CD4-positive, alpha-beta memory T cell (primary cell): ENCODE measurements at regions not wholly inside any gene's neighbourhood (a gene's known extent, or its start where the extent isn't known, plus 50 kb on each side); places are given as distances from the start of the nearest gene placed in this dataset.

Experiments used
- CTCF ChIA-PET: fragments of 350-600 bp; sonication (Branson Sonifier 250); formaldehyde crosslinking; loops from one replicate; lab custom pipeline; 2021; ENCODE audit warnings: inconsistent platforms; ENCODE audit not compliant: partially characterized antibody; lab: Charles Lee
- POLR2A ChIA-PET: fragments of 350-600 bp; sonication (Branson Sonifier 250); formaldehyde crosslinking; loops from one replicate; lab custom pipeline; 2021; ENCODE audit not compliant: partially characterized antibody; lab: Charles Lee
- DNase-seq, 5 donors: peaks; one replicate each; pipeline versions ENCODE4 v3.0.0 to v3.0.0-alpha.2; 2020 to 2022; ENCODE audit warnings: mixed read lengths in 1 of 5
- H3K27ac ChIP-seq: one replicate; pipeline ENCODE4 v1.7.0; 2013; ENCODE audit warnings: low read depth, low read length
- H3K27me3 ChIP-seq: 2 replicates; pipeline ENCODE4 v1.7.0; 2013; ENCODE audit warnings: mild to moderate bottlenecking, low read length, moderate library complexity; ENCODE audit not compliant: insufficient read depth
- H3K36me3 ChIP-seq: 2 replicates; pipeline ENCODE4 v1.7.0; 2013; ENCODE audit warnings: mild to moderate bottlenecking, low read length, moderate library complexity; ENCODE audit not compliant: insufficient read depth
- H3K4me1 ChIP-seq: 2 replicates; pipeline ENCODE4 v1.7.0; 2013; ENCODE audit warnings: mild to moderate bottlenecking, low read length, moderate library complexity; ENCODE audit not compliant: insufficient read depth
- H3K4me3 ChIP-seq, 2 donors: one replicate each; pipeline ENCODE4 v1.7.0; 2013; ENCODE audit warnings: low read length in 2 of 2, mild to moderate bottlenecking in 1 of 2
- H3K9me3 ChIP-seq, 2 donors: one replicate each; pipeline ENCODE4 v1.7.0; 2013; ENCODE audit warnings: low read length in 2 of 2, control low read depth in 1 of 2; ENCODE audit not compliant: control insufficient read depth in 1 of 2
- H3K27ac Mint-ChIP-seq, 7 donors: one replicate each; pipeline ENCODE4 v1.8.0; 2020 to 2021; ENCODE audit warnings: mixed read lengths in 7 of 7, mild to moderate bottlenecking in 6 of 7, inconsistent platforms in 3 of 7, moderate library complexity in 3 of 7
- H3K27me3 Mint-ChIP-seq, 2 donors: one replicate each; pipeline ENCODE4 v1.8.0; 2020 to 2021; ENCODE audit warnings: mixed read lengths in 2 of 2
- H3K36me3 Mint-ChIP-seq, 2 donors: one replicate each; pipeline ENCODE4 v1.8.0; 2020 to 2021; ENCODE audit warnings: mixed read lengths in 2 of 2, inconsistent platforms in 1 of 2, mild to moderate bottlenecking in 1 of 2
- H3K4me1 Mint-ChIP-seq, 4 donors: one replicate each; pipeline ENCODE4 v1.8.0; 2020 to 2021; ENCODE audit warnings: mixed read lengths in 4 of 4, mild to moderate bottlenecking in 1 of 4
- H3K4me3 Mint-ChIP-seq, 8 donors: one replicate each; pipeline ENCODE4 v1.8.0; 2020 to 2021; ENCODE audit warnings: mixed read lengths in 8 of 8, mild to moderate bottlenecking in 7 of 8, moderate library complexity in 6 of 8, inconsistent platforms in 3 of 8
- H3K9me3 Mint-ChIP-seq, 8 donors: one replicate each; pipeline ENCODE4 v1.8.0; 2020 to 2021; ENCODE audit warnings: mixed read lengths in 8 of 8, mild to moderate bottlenecking in 5 of 8, inconsistent platforms in 3 of 8, moderate library complexity in 1 of 8
- intact Hi-C: fragments of 100-400 bp; cut with micrococcal nuclease; formaldehyde crosslinking; loops from one replicate; pipeline ENCODE4 v1.15.1; 2023

DNA sequence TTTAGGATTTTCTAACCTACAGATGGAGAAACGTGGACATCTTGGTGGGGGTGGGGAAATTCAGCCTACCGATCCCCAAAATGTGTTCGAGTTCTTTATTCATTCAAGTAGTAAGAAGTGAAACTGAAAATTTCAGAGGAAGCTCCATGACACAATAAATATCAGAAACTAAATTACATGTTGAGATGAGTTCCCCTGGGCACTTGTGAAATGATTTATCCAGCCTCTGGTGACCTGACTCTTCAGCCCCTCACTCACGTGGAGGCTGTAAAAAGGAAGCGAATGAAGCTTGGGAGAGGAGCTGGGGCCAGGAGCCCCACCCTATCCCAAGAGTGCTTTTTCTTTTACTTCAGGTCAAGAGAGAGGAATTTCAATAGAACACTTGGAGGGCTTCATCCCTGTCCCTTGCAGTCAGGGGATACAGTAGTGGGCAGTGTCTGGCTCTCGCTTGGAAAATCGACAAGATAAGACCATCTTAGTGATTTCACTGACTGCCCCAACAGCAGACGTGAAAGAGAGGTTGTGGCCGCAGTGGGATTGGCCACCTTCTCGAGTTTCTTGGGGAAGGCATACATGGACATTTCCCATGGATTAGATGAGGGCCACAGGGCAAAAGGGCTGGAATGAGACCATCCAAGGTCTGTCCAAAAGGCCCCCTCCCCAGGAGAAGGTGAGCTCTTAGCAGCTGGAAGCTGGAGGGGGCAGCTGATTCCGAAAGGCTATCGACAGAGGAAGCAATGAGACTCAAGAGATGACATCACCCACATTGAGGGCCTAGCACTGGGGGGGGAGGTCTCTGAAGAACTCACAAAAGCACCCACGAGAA is 76.8 kb upstream of the SH3PXD2B start:
- peaks cover 0 to 8% (median 0%) of the 10 kb centered on the region in 4 donors for H3K4me1 Mint-ChIP-seq
- no peak overlapping the region for H3K4me3 Mint-ChIP-seq
- ChIA-PET CTCF (no interaction called here), POLR2A (no interaction called here)
- Histone ChIP-seq H3K36me3 (no peaks in the 10 kb centered on the region), H3K27me3 (no peaks in the 10 kb centered on the region), H3K27ac (no peak overlapping the region), H3K4me1 (no peaks in the 10 kb centered on the region), H3K9me3 (no peaks in the 10 kb centered on the region), H3K4me3 (no peak overlapping the region)
- DNase-seq = no peak
- H3K27ac Mint-ChIP-seq = no peak overlapping the region
- peaks cover 0 to 9% (median 4%) of the 10 kb centered on the region in 8 donors for H3K9me3 Mint-ChIP-seq
- H3K36me3 Mint-ChIP-seq = no peaks in the 10 kb centered on the region
- intact Hi-C loops = no loop called here
- H3K27me3 Mint-ChIP-seq = peaks cover 10 to 21% of the 10 kb centered on the region in 2 donors

GRCh38 chr5:172530406-172530805 is 76.1 kb upstream of the SH3PXD2B start:
- CTCF ChIA-PET = no interaction called here
- H3K36me3 ChIP-seq = no peaks in the 10 kb centered on the region
- H3K9me3 ChIP-seq = no peaks in the 10 kb centered on the region
- H3K27me3 ChIP-seq = no peaks in the 10 kb centered on the region
- DNase-seq = no peak
- no peak overlapping the region for H3K27ac ChIP-seq
- Mint-ChIP-seq H3K9me3 (peaks cover 0 to 9% (median 4%) of the 10 kb centered on the region in 8 donors), H3K36me3 (no peaks in the 10 kb centered on the region), H3K4me3 (no peak overlapping the region), H3K4me1 (peaks cover 0 to 8% (median 0%) of the 10 kb centered on the region in 4 donors), H3K27ac (no peak overlapping the region), H3K27me3 (peaks cover 10 to 24% of the 10 kb centered on the region in 2 donors)
- intact Hi-C loops = no loop called here
- no peaks in the 10 kb centered on the region for H3K4me1 ChIP-seq
- POLR2A ChIA-PET = no interaction called here
- no peak overlapping the region for H3K4me3 ChIP-seq

DNA sequence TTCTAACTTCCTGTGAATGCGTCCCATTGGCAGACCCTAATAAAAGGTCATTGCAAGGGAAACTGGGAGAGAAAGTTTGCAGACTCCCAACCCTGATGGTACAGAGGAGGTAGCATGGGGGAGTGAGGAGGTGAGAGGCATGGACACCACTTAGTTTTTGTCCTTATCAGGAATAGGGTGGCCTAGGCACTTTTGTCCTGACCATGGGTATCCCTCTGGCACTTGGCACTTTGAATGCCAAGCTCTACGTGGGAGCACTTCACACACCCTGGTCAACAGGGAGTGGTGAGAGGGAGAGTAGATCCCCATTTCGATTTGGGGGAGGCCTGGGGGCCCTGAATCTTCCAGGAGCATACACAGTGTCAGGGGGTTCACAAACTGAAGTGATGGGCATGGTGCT is 75.6 kb upstream of the SH3PXD2B start:
- ChIA-PET CTCF (no interaction called here), POLR2A (no interaction called here)
- Histone ChIP-seq H3K36me3 (no peaks in the 10 kb centered on the region), H3K27ac (no peak overlapping the region), H3K27me3 (no peaks in the 10 kb centered on the region), H3K4me3 (no peak overlapping the region), H3K9me3 (no peaks in the 10 kb centered on the region), H3K4me1 (no peaks in the 10 kb centered on the region)
- peaks cover 0 to 8% (median 0%) of the 10 kb centered on the region in 4 donors for H3K4me1 Mint-ChIP-seq
- H3K36me3 Mint-ChIP-seq = no peaks in the 10 kb centered on the region
- intact Hi-C loops = no loop called here
- H3K27ac Mint-ChIP-seq = no peak overlapping the region
- H3K27me3 Mint-ChIP-seq = peaks cover 12 to 24% of the 10 kb centered on the region in 2 donors
- no peak for DNase-seq
- H3K4me3 Mint-ChIP-seq = no peak overlapping the region
- peaks cover 0 to 9% (median 4%) of the 10 kb centered on the region in 8 donors for H3K9me3 Mint-ChIP-seq

DNA sequence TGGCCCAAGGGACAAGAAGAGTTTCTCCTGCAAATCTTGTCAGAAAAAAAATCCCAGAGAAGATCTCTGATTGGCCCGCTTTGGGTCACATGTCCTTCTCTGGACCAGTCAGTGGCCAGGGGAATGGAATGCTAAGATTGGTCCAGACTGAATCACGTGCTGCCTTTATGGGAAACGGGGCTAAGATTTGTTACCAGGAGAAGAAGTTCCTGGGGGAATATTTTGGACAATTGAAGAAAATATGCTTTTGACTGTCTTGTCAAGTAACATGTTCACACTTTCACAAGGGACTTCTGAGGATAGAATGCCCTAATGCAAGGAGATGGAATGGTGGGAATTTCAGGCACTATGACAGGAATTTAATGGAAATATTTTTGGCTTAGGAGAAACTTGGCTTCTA is 74.1 kb upstream of the SH3PXD2B start:
- Mint-ChIP-seq H3K27ac (no peak overlapping the region), H3K4me1 (peaks cover 0 to 4% (median 0%) of the 10 kb centered on the region in 4 donors), H3K27me3 (peaks cover 13 to 22% of the 10 kb centered on the region in 2 donors), H3K9me3 (peaks cover 0 to 9% (median 4%) of the 10 kb centered on the region in 8 donors), H3K36me3 (no peaks in the 10 kb centered on the region), H3K4me3 (no peak overlapping the region)
- H3K36me3 ChIP-seq = no peaks in the 10 kb centered on the region
- H3K27me3 ChIP-seq = no peaks in the 10 kb centered on the region
- no peak for DNase-seq
- no peak overlapping the region for H3K4me3 ChIP-seq
- intact Hi-C loops = no loop called here
- ChIA-PET POLR2A (no interaction called here), CTCF (no interaction called here)
- no peak overlapping the region for H3K27ac ChIP-seq
- no peaks in the 10 kb centered on the region for H3K4me1 ChIP-seq
- H3K9me3 ChIP-seq = no peaks in the 10 kb centered on the region

GRCh38 chr5:172527559-172527958 is 73.2 kb upstream of the SH3PXD2B start:
- DNase-seq = no peak
- H3K4me3 Mint-ChIP-seq = no peak overlapping the region
- peaks cover 0 to 14% (median 4%) of the 10 kb centered on the region in 8 donors for H3K9me3 Mint-ChIP-seq
- peaks cover 10 to 19% of the 10 kb centered on the region in 2 donors for H3K27me3 Mint-ChIP-seq
- H3K4me1 ChIP-seq = no peaks in the 10 kb centered on the region
- POLR2A ChIA-PET = no interaction called here
- no peak overlapping the region for H3K4me3 ChIP-seq
- CTCF ChIA-PET = no interaction called here
- H3K36me3 ChIP-seq = no peaks in the 10 kb centered on the region
- no peaks in the 10 kb centered on the region for H3K27me3 ChIP-seq
- H3K27ac ChIP-seq = no peak overlapping the region
- H3K27ac Mint-ChIP-seq = no peak overlapping the region
- no peaks in the 10 kb centered on the region for H3K9me3 ChIP-seq
- no peaks in the 10 kb centered on the region for H3K4me1 Mint-ChIP-seq
- no peaks in the 10 kb centered on the region for H3K36me3 Mint-ChIP-seq
- intact Hi-C loops = no loop called here

DNA sequence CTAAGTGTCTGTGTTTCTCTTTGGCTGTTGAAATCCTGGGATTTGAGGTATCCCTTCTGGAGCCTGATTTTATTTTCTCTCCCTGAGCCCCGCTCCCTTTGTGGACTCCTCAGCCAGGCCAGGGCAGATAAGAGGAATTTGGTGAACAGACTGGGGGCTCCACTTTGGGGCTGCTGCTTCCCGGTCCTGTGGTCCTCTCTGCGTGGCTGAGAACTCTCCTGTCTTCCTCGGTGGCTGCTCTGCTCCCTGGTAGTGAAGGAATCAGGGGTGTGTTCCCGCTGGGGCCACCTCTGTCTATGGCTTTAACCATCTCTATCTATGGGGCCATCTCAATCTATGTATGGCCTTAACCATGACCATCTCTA is 71.7 kb upstream of the SH3PXD2B start:
- Histone ChIP-seq H3K27me3 (no peaks in the 10 kb centered on the region), H3K9me3 (peaks cover 0 to 4% of the 10 kb centered on the region in 2 donors), H3K36me3 (no peaks in the 10 kb centered on the region), H3K27ac (no peak overlapping the region), H3K4me1 (no peaks in the 10 kb centered on the region), H3K4me3 (no peak overlapping the region)
- no peak for DNase-seq
- Mint-ChIP-seq H3K4me3 (no peak overlapping the region), H3K27me3 (peaks cover 13 to 16% of the 10 kb centered on the region in 2 donors), H3K36me3 (no peaks in the 10 kb centered on the region), H3K27ac (no peak overlapping the region), H3K9me3 (peaks cover 2 to 30% (median 13%) of the 10 kb centered on the region in 8 donors), H3K4me1 (no peaks in the 10 kb centered on the region)
- ChIA-PET CTCF (no interaction called here), POLR2A (no interaction called here)
- intact Hi-C loops = no loop called here

DNA sequence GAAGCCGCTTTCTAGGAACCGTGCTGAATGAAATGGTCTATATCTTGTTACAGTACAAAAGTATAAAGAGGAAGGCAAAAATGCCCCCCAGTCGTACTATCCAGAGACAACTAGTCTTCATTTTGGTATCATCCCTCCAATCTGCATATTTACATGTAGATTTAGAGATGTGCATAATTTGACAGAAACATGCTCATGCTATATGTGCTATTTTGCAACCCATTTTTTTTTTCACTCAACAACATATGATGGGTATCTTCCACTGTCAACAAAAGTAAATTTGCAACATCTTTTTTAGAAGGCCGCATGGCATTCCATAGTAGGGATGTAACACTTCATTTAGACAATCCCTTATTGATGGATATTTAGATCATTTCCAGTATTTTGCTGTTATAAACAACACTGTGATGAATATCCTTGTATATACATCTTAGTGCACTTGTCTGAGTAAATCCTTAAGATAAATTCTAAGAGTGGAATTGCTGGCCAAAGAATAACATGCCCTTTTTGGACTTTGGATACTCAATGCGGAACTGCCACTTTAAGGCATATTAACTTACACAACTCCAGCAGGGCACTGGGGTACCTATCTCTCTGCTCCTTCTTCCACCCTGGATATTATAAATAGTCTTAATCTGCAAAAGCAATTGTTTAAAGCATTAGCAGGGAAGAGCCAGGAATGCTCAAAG is 71.1 kb upstream of the SH3PXD2B start:
- H3K27ac Mint-ChIP-seq = no peak overlapping the region
- Histone ChIP-seq H3K27ac (no peak overlapping the region), H3K9me3 (peaks cover 0 to 4% of the 10 kb centered on the region in 2 donors), H3K4me1 (no peaks in the 10 kb centered on the region), H3K36me3 (no peaks in the 10 kb centered on the region), H3K4me3 (no peak overlapping the region), H3K27me3 (no peaks in the 10 kb centered on the region)
- H3K27me3 Mint-ChIP-seq = peaks cover 13 to 16% of the 10 kb centered on the region in 2 donors
- no peak for DNase-seq
- H3K9me3 Mint-ChIP-seq = peaks cover 2 to 35% (median 16%) of the 10 kb centered on the region in 8 donors
- H3K36me3 Mint-ChIP-seq = no peaks in the 10 kb centered on the region
- ChIA-PET POLR2A (no interaction called here), CTCF (no interaction called here)
- intact Hi-C loops = no loop called here
- H3K4me1 Mint-ChIP-seq = no peaks in the 10 kb centered on the region
- H3K4me3 Mint-ChIP-seq = no peak overlapping the region
